HCT116 (cell line): ENCODE measurements at regions not wholly inside any gene's neighbourhood (a gene's known extent, or its start where the extent isn't known, plus 50 kb on each side); places are given as distances from the start of the nearest gene placed in this dataset.

ENCODE experiments used
- EZH2phosphoT487 ChIP-seq: fragments of 200-600 bp; IDR thresholded peaks from 2 replicates; pipeline ENCODE4 v1.6.1; 2018; ENCODE audit warnings: antibody characterized with exemption, borderline replicate concordance
- POLR2AphosphoS5 ChIP-seq: IDR thresholded peaks from 2 replicates; pipeline ENCODE4 v1.6.1; 2011; ENCODE audit warnings: mild to moderate bottlenecking, low read depth, low read length, moderate library complexity
- TCF7L2 ChIP-seq: IDR thresholded peaks from 2 replicates; pipeline ENCODE4 v1.7.0; 2011; ENCODE audit warnings: borderline replicate concordance, inconsistent platforms; ENCODE audit not compliant: insufficient read depth, insufficient read length; ENCODE audit errors: extremely low read depth
- TF ChIP-seq, protein P1 (sequence below), 3 experiments: fragments of 200-600 bp in 1 of 3; sonication (generic) in 1 of 3; IDR thresholded peaks in 2 of 3; conservative IDR thresholded peaks in 1 of 3; 2 replicates each; pipeline ENCODE4 v1.5.1; 2012 to 2017; ENCODE audit warnings: low read depth in 2 of 3, low read length in 2 of 3, antibody characterized with exemption in 1 of 3, borderline replicate concordance in 1 of 3, control low read depth in 1 of 3, mild to moderate bottlenecking in 1 of 3, mixed read lengths in 1 of 3, mixed run types in 1 of 3, moderate library complexity in 1 of 3; ENCODE audit not compliant: insufficient read depth in 1 of 3
- TF ChIP-seq, protein P2 (sequence below): IDR thresholded peaks from 2 replicates; pipeline ENCODE4 v1.6.1; 2012
- TF ChIP-seq, protein P3 (sequence below): IDR thresholded peaks from 2 replicates; pipeline ENCODE4 v1.6.1; 2012

DNA sequence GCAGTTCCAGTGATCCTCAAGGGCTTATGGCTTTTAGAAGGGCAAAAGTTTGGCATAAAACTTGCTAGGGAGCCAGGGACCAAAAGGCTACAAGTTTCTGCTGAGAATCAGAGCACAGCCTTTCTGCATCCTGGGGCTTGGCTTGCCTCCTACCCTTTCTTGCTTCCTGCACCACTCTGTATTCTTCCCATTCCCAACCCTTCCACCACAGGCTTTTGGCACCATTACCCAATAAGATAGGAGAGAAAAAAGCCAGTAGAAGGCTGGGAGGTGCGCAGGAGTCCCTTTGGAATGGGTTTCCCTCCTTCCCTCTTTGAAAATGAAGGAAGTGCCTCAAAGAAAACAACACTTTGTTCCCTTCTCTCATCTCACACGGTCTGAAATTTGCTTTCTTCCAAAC is 268.6 kb downstream of the PDCD6IP start:
- TF ChIP-seq, protein P1, sequence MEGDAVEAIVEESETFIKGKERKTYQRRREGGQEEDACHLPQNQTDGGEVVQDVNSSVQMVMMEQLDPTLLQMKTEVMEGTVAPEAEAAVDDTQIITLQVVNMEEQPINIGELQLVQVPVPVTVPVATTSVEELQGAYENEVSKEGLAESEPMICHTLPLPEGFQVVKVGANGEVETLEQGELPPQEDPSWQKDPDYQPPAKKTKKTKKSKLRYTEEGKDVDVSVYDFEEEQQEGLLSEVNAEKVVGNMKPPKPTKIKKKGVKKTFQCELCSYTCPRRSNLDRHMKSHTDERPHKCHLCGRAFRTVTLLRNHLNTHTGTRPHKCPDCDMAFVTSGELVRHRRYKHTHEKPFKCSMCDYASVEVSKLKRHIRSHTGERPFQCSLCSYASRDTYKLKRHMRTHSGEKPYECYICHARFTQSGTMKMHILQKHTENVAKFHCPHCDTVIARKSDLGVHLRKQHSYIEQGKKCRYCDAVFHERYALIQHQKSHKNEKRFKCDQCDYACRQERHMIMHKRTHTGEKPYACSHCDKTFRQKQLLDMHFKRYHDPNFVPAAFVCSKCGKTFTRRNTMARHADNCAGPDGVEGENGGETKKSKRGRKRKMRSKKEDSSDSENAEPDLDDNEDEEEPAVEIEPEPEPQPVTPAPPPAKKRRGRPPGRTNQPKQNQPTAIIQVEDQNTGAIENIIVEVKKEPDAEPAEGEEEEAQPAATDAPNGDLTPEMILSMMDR (IDR thresholded peaks at IDR 0.05 in 2 of 3, conservative IDR thresholded peaks at IDR 0.05 in 1 of 3; ENCODE audit: borderline replicate concordance in 1 of 3, insufficient read depth in 1 of 3, low read depth in 2 of 3, low read length in 2 of 3): no peak
- TF ChIP-seq, protein P2, sequence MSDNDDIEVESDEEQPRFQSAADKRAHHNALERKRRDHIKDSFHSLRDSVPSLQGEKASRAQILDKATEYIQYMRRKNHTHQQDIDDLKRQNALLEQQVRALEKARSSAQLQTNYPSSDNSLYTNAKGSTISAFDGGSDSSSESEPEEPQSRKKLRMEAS: no peak
- TF ChIP-seq EZH2phosphoT487: no peak
- TF ChIP-seq TCF7L2: no peak
- TF ChIP-seq, protein P3, sequence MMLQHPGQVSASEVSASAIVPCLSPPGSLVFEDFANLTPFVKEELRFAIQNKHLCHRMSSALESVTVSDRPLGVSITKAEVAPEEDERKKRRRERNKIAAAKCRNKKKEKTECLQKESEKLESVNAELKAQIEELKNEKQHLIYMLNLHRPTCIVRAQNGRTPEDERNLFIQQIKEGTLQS: no peak
- no peak for TF ChIP-seq POLR2AphosphoS5
